ENCODE measurements at regions not wholly inside any gene's neighbourhood (a gene's known extent, or its start where the extent isn't known, plus 50 kb on each side); places are given as distances from the start of the nearest gene placed in this dataset.
A peak's percentile ranks its signal among the peaks of the same experiment; 100 is the strongest.
"Not testable (repeated sequence)": the region's sequence is repeated elsewhere in the genome, so short reads cannot be mapped to it uniquely, and the experiment has no call there.

- DNase-seq: not testable (repeated sequence)
Measured at GRCh38 chr2:111484097-111484496, 363.4 kb downstream of the BCL2L11 start.

DNA sequence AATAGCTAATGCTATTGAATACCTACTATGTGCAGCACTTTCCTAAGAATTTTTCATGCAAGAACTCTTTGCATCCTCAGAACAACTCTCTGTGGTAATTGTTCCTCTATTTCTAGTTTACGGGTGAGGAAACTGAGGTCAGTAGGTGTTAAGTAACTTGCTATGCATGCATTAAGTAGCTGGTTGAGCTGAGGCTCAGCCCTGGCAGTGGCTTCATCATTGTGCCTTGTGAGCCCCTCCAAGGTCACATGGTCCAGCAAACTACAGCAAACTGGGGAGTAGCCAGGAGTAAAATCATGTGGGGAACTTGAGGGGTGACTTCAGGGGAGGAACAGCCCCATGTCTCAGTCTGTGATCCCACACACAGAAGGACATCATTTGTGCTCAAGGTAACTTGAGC, 365.2 kb downstream of the BCL2L11 start:
- peak in 1 of 2 donors; percentile 27 for DNase-seq

- DNase-seq: not testable (repeated sequence)
Measured at GRCh38 chr2:111488451-111488850, 367.7 kb downstream of the BCL2L11 start.

GRCh38 chr2:111489460-111489859, 368.7 kb downstream of the BCL2L11 start:
- not testable (repeated sequence) for DNase-seq

DNA sequence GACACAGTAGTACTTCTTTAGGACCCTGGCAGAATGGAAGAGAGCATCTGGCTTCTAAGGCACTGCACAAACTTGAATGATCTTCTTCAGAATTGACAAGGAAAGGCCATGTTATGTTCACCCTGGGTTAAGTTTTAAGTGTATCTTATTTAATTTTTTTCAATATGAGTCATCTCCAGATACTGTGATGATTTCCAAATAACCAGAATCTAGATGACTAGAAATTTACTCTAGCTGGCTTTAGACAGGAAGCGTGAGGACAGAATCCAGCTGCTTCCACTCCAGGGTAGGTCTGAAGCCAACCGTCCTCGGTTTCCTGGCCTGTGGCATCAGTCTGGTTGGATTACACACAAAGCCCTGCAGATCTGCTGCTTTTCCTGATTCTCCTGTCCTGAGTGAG, 370.5 kb downstream of the BCL2L11 start:
- not testable (repeated sequence) for DNase-seq

GRCh38 chr2:111491614-111492013, 370.9 kb downstream of the BCL2L11 start:
- DNase-seq: not testable (repeated sequence)

GRCh38 chr2:111492995-111493719, 372.4 kb downstream of the BCL2L11 start:
- DNase-seq: peak in 1 of 2 donors; percentile 20

- DNase-seq: not testable (repeated sequence)
Measured at GRCh38 chr2:111493720-111494078, 373.0 kb downstream of the BCL2L11 start.

DNA sequence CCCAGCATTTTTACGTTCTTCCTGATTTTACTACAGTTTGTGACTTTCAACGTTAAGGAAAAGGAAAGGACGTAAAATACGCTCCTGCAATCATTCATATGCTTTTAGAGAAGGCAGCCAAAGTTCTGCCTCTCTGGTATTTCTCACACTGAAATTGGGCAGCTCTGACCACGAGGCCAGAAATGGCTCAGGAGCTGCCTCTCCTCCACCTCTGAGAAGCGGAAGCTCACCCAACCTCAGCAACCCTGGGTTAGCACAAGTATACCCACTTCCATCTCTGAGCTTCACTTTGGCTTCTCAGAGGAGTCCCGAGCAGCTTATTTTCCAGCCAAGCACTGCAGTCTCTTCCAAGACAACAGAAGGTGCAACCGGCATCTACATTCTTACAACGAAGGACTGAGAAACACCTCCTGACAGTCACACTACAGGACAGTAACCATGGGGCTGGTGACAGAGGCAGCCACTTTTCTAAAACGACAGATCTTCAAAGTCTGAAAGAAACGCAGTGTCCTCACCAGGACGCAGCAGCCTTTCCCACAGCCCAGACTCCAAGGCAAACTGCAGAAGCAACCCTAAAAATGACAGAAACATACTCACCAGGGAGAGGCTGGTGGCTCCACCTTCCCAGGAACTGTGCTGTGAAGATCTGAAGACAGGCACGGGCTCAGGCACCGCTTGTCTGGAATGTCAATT, 373.7 kb downstream of the BCL2L11 start:
- DNase-seq: peak; percentile 30 to 42

GRCh38 chr2:111494981-111495315, 374.2 kb downstream of the BCL2L11 start:
- not testable (repeated sequence) for DNase-seq

- not testable (repeated sequence) for DNase-seq
Measured at GRCh38 chr2:111495636-111496035, 374.9 kb downstream of the BCL2L11 start.

DNA sequence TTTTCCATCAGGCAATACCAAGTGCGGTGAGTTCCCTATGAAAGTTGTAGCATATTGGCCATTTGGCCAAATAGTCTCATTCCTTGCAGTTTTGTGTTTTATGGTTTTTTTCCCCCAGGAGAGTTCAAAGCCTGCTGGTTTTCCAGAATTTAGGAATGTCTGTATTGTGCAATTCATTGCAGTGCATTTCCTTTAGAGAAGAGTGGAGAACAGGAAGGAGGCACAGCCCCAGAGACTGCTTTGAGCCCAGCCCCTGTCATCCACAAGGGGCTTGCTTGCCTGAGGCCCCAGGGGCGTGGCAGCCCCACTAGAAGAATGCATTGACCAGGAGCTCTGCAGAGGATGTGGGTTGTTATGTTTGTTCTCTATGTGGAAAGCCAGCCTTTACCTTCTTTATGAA, 375.5 kb downstream of the BCL2L11 start:
- not testable (repeated sequence) for DNase-seq

- not testable (repeated sequence) for DNase-seq
Measured at GRCh38 chr2:111496860-111497259, 376.1 kb downstream of the BCL2L11 start.

DNA sequence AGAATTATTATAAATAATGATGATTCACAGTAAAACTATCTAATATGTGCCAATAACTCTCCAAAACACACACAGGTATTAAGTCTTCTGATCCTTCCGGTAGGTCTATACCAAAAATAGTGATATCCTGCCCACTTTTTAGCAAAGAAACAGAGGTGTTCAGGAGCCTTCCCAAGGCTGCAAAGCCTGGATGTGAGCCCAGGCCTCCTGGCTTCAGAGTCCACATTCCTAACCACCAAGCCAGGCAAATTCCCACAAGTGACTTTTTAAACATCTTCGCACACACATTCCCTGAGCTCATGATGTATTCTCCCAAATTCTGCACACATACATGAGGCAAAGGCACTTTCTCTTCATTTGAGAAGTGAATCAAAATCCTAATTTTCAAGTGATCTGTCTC, 376.6 kb downstream of the BCL2L11 start:
- not testable (repeated sequence) for DNase-seq

- DNase-seq: not testable (repeated sequence)
Measured at GRCh38 chr2:111500536-111501062, 379.9 kb downstream of the BCL2L11 start.

GRCh38 chr2:111503844-111504570, 380.0 kb downstream of the ANAPC1 start:
- not testable (repeated sequence) for DNase-seq

DNA sequence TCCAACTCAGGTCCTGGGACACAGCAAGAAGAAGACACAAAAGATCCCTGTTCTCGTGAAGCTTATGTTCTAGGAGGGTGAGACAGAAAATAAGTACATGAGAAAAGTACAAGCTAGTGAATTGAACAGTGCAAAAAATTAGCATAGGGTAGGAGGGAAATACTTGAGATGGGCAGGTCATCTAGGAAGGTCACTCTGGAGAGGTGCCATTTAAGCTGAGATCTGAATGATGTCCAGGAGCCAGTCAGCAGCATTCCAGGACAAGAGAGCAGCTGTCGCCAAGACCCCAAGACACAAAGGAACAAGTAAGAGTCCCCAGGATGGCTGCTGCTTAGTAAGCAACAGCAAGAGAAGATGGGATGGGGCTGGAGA, 379.4 kb downstream of the ANAPC1 start:
- not testable (repeated sequence) for DNase-seq

- DNase-seq: not testable (repeated sequence)
Measured at GRCh38 chr2:111505267-111505666, 378.7 kb downstream of the ANAPC1 start.

GRCh38 chr2:111506936-111507335, 377.1 kb downstream of the ANAPC1 start:
- DNase-seq: not testable (repeated sequence)

DNA sequence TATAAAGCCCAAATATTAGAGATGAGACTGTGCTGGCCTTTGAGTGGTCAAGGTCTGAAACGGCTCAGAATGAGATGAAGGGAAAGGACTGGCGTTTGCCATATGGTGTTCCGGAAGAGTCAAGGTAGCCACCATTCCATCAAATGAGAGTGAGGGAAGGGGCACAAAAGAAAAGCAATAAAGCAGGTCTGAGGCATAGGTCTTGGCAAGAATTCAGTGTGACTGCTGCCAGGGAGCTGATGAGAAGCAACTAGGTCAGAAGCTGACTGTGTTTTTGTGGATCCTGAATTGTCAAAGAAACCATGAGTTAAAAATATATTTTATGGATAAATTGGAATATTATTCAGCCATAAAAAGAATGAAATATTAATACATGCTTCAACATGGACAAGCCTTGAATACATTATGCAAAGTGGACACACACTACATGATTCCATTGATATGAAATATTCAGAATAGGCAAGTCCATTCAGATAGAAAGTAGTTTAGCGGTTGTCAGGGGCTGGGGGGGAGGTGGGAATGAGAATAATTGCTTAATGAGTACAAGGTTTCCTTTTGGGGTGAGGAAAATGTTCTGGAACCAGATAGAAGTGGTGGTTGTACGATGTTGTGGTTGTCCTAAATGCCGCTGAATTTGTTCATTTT, 374.6 kb downstream of the ANAPC1 start:
- DNase-seq: not testable (repeated sequence)

DNA sequence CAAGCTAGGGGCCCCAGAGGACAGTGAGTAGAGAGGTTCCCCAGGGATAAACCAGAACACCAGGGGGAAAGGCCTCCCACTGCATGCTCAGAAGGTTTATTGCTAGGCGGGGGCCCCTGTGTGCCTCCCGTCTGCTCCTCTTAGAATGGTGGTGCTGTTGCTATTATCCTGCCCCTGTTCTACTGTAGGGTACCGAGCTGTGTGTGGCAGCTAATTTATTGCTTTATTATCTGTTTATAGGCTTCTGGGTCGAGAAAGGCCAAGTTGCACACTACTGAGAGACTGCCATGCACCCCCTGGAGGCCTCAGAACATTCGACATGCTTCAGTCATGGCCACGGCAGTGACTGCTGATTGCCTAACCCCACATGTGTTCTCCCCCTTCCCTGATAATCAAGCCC, 373.6 kb downstream of the ANAPC1 start:
- not testable (repeated sequence) for DNase-seq

DNA sequence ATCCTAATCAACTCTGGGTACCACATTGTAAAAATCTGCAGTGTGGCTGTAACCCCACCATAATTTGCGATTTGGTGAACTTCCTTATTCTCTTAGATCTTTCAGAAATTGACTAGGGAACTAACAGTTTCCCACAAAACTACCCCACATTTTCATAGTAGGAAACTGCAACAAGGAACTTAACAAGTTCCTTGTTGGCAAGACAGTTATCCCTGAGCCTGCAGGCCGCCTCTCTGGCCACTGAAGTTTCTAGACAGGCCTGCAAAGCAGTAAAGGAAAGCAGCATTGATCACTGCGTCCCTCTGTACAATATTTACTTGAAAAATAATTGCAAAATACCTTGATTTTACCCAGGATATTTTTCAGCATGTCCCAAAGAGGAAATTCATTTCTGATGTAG, 372.9 kb downstream of the ANAPC1 start:
- DNase-seq: not testable (repeated sequence)

GRCh38 chr2:111512378-111512777, 371.6 kb downstream of the ANAPC1 start:
- DNase-seq: not testable (repeated sequence)
